ENCODE measurements at regions not wholly inside any gene's neighbourhood (a gene's known extent, or its start where the extent isn't known, plus 50 kb on each side); places are given as distances from the start of the nearest gene placed in this dataset.

DNA sequence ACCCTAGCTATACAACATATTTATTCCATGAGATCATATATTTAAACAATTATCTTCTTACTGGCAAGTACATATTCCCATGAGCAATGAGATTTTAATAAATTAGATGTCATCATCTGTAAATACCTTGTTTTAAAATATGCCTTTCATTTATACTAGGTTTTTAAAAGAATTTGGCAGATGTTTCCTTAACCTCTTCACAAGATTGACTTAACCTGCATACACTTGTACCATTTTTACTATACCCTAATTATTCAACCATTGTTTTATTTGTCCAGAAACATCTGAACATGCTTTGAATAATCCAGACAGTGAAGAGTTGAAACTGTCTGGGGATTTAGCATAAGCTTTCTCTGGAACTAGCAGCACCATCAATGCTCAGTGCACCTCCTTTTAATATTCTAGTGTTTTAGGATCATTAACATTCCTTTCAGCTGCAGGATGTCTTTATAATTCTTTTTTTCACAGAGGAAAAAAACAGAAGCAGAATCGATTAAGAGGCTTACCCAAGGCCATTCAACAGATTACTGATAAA is 188.0 kb upstream of the TENT5A start:
- Histone ChIP-seq H3K27ac (ENCODE audit: low read depth, low read length) (no peak overlapping the region), H2BK5ac (ENCODE audit: low read depth, low read length) (no peak overlapping the region), H3K4me2 (ENCODE audit: insufficient read depth in 1 of 2, low read depth in 2 of 2, low read length in 2 of 2) (no peak overlapping the region), H2BK12ac (ENCODE audit: low read depth, low read length) (no peak overlapping the region), H3K4ac (replicated peaks; ENCODE audit: insufficient read length, low read depth, low read length) (no peak overlapping the region), H4K5ac (ENCODE audit: insufficient read length, low read depth, low read length) (no peak overlapping the region), H2BK20ac (ENCODE audit: low read length) (no peak overlapping the region), H4K20me1 (replicated peaks in 1 of 2; ENCODE audit: control insufficient read depth in 1 of 2, insufficient read depth in 2 of 2, low read length in 2 of 2) (no peaks in the 10 kb centered on the region), H4K91ac (replicated peaks; ENCODE audit: insufficient read length, low read length) (no peak overlapping the region), H3K23me2 (ENCODE audit: low read depth, low read length) (no peaks in the 10 kb centered on the region), H3K23ac (ENCODE audit: insufficient read length) (no peak overlapping the region), H3K4me1 (replicated peaks in 1 of 4; ENCODE audit: control insufficient read depth in 3 of 4, insufficient read depth in 4 of 4, low read length in 3 of 4) (no peaks in the 10 kb centered on the region; a peak in 1 of 7 replicates), H2AFZ (ENCODE audit: low read length) (no peak overlapping the region), H3K9ac (replicated peaks in 1 of 4; ENCODE audit: extremely low read depth in 1 of 4, low read depth in 3 of 4, low read length in 3 of 4) (no peak overlapping the region), H3K14ac (ENCODE audit: insufficient read length) (no peak overlapping the region), H4K8ac (ENCODE audit: extremely low read depth, insufficient read depth, low read length) (no peak overlapping the region), H3K18ac (ENCODE audit: extremely low read depth, low read length) (no peak overlapping the region), H3K36me3 (ENCODE audit: control insufficient read depth in 2 of 4, insufficient read depth in 4 of 4, low read length in 3 of 4) (no peaks in the 10 kb centered on the region), H3K56ac (replicated peaks; ENCODE audit: insufficient read length, low read depth, low read length) (no peak overlapping the region), H2BK15ac (ENCODE audit: low read length) (no peak overlapping the region), H2AK5ac (ENCODE audit: low read depth, low read length) (no peak overlapping the region), H3K79me1 (ENCODE audit: low read depth, low read length) (no peaks in the 10 kb centered on the region), H3K4me3 (ENCODE audit: extremely low read depth in 1 of 4, insufficient read depth in 2 of 4, low read depth in 3 of 4, low read length in 4 of 4) (no peak overlapping the region), H3K9me3 (ENCODE audit: insufficient read depth in 2 of 2, low read depth in 1 of 2, low read length in 1 of 2) (no peaks in the 10 kb centered on the region), H2BK120ac (replicated peaks; ENCODE audit: low read depth, low read length) (no peak overlapping the region), H3K27me3 (replicated peaks in 1 of 4; ENCODE audit: control insufficient read depth in 3 of 4, extremely low read depth in 1 of 4, insufficient read depth in 3 of 4, low read length in 3 of 4) (no peaks in the 10 kb centered on the region), H3K79me2 (ENCODE audit: control insufficient read depth in 1 of 2, insufficient read depth in 2 of 2, low read length in 2 of 2) (no peaks in the 10 kb centered on the region)
- POLR2A ChIA-PET (ENCODE audit: partially characterized antibody), result no interaction called here
- no peak for DNase-seq (ENCODE audit: low read depth in 1 of 2, low spot score in 2 of 2)
- no peak for FAIRE-seq
- CTCF ChIA-PET (ENCODE audit: partially characterized antibody), result interaction anchor here (1.0 to 1.4 kb wide), 2 partner anchors 20 to 65 kb away, joined by 3 to 4 read pairs; no protein-coding TSS in a partner anchor
- WGBS, 2 experiments (ENCODE audit: extremely low coverage in 1 of 2, insufficient coverage in 1 of 2, insufficient read length in 1 of 2, insufficient replicate concordance in 2 of 2, low coverage in 1 of 2, low lambda C conversion rate in 2 of 2, missing lambda C conversion rate in 1 of 2), result 65% methylated on average over 1 of the region's 1 CpG; no CpG with 5 or more reads in 1 of the 2 experiments
- no peak for TF ChIP-seq PHF8 (conservative IDR thresholded peaks at IDR 0.05; ENCODE audit: low read depth, low read length)
- TF ChIP-seq SIRT6 (IDR thresholded peaks at IDR 0.05; ENCODE audit: low read length), result no peak
- no peak for TF ChIP-seq HDAC6 (IDR thresholded peaks at IDR 0.05; ENCODE audit: low read depth, low read length)
- TF ChIP-seq CBX8 (IDR thresholded peaks at IDR 0.05; ENCODE audit: borderline replicate concordance, low read depth, low read length), result no peak
- no peak for TF ChIP-seq NANOG (IDR thresholded peaks at IDR 0.05; ENCODE audit: insufficient read depth, low read depth, low read length, poor library complexity, severe bottlenecking)
- no peak for TF ChIP-seq EZH2 (IDR thresholded peaks at IDR 0.05; ENCODE audit: low read depth, low read length, severe bottlenecking)
- TF ChIP-seq SIN3A (conservative IDR thresholded peaks at IDR 0.05 in 1 of 2, IDR thresholded peaks at IDR 0.05 in 1 of 2; ENCODE audit: low read depth in 1 of 2, low read length in 2 of 2), result no peak
- no peak for TF ChIP-seq TEAD4 (IDR thresholded peaks at IDR 0.05; ENCODE audit: low read depth, low read length)
- TF ChIP-seq TAF7 (optimal IDR thresholded peaks at IDR 0.05; ENCODE audit: borderline replicate concordance, low read depth, low read length), result no peak
- TF ChIP-seq YY1 (IDR thresholded peaks at IDR 0.05; ENCODE audit: low read depth, low read length), result no peak

Data from H1 (cell line).